A673 (cell line): ENCODE measurements at regions not wholly inside any gene's neighbourhood (a gene's known extent, or its start where the extent isn't known, plus 50 kb on each side); places are given as distances from the start of the nearest gene placed in this dataset.

ENCODE experiments used
- CTCF ChIP-seq: fragments of 300-800, 200-600 bp; sonication (generic); conservative IDR thresholded peaks from 2 replicates; pipeline ENCODE4 v1.5.1; 2017; ENCODE audit warnings: low read depth, mild to moderate bottlenecking, antibody characterized with exemption, low read length, moderate library complexity, mixed read lengths
- EZH2 ChIP-seq: fragments of 200-600 bp; sonication (generic); IDR thresholded peaks from 2 replicates; pipeline ENCODE4 v1.6.1; 2017; ENCODE audit warnings: borderline replicate concordance, low read depth, mild to moderate bottlenecking, mixed read lengths, antibody characterized with exemption, low read length; ENCODE audit not compliant: poor library complexity, severe bottlenecking

GRCh38 chr12:70151993-70152392 lies 91.2 kb upstream of the CNOT2 start:
- TF ChIP-seq CTCF (no peak), EZH2 (no peak)
